PC-9 (cell line): ENCODE measurements at regions not wholly inside any gene's neighbourhood (a gene's known extent, or its start where the extent isn't known, plus 50 kb on each side); places are given as distances from the start of the nearest gene placed in this dataset.

Experiments
- BruUV-seq: library from RNA; stranded (reverse); fragments of 400-500 nt; replicated peaks from 2 replicates; lab custom pipeline; 2021; lab: Mats Ljungman, UMichigan
- CTCF ChIA-PET: fragments of 300-600 bp; sonication (Branson Sonifier 250); formaldehyde crosslinking; loops from one replicate; lab custom pipeline; 2022; ENCODE audit warnings: antibody characterized with exemption; lab: Charles Lee
- POLR2A ChIA-PET: fragments of 300-600 bp; sonication (Branson Sonifier 250); formaldehyde crosslinking; loops from one replicate; lab custom pipeline; 2022; ENCODE audit warnings: antibody characterized with exemption; ENCODE audit not compliant: unreplicated experiment; lab: Charles Lee
- DNase-seq, 2 experiments: peaks; one replicate each; pipeline versions ENCODE4 v3.0.0 to v3.0.0-alpha.2; 2015 to 2022; ENCODE audit warnings: mixed read lengths in 1 of 2
- H2AFZ ChIP-seq: fragments of 200-600 bp; sonication (generic); 2 replicates; pipeline ENCODE4 v1.8.1; 2017; ENCODE audit warnings: antibody characterized with exemption
- H3F3A ChIP-seq: fragments of 200-600 bp; sonication (generic); 2 replicates; pipeline ENCODE4 v1.8.1; 2017; ENCODE audit warnings: antibody characterized with exemption, mild to moderate bottlenecking, low read depth; ENCODE audit not compliant: insufficient read depth
- H3K27ac ChIP-seq: fragments of 200-600 bp; sonication (generic); 2 replicates; pipeline ENCODE4 v1.6.1; 2016; ENCODE audit warnings: mixed run types
- H3K27me3 ChIP-seq: fragments of 200-600 bp; sonication (generic); 2 replicates; pipeline ENCODE4 v1.6.1; 2016; ENCODE audit warnings: low read depth, mixed run types; ENCODE audit not compliant: insufficient read depth
- H3K36me3 ChIP-seq: fragments of 200-600 bp; sonication (generic); 2 replicates; pipeline ENCODE4 v1.6.1; 2016; ENCODE audit warnings: low read depth, mixed run types
- H3K4me1 ChIP-seq: fragments of 200-600 bp; sonication (generic); replicated peaks from 2 replicates; pipeline ENCODE4 v1.6.1; 2016; ENCODE audit warnings: mixed run types; ENCODE audit not compliant: insufficient read depth
- H3K4me2 ChIP-seq: fragments of 200-600 bp; sonication (generic); 2 replicates; pipeline ENCODE4 v1.6.1; 2017; ENCODE audit warnings: mixed run types
- H3K4me3 ChIP-seq: fragments of 200-600 bp; sonication (generic); 2 replicates; pipeline ENCODE4 v1.6.1; 2016; ENCODE audit warnings: mixed run types
- H3K79me2 ChIP-seq: fragments of 200-600 bp; sonication (generic); 2 replicates; pipeline ENCODE4 v1.6.1; 2017; ENCODE audit warnings: low read depth, mixed run types
- H3K9me2 ChIP-seq: fragments of 200-600 bp; sonication (generic); 2 replicates; pipeline ENCODE4 v1.8.1; 2017; ENCODE audit warnings: mild to moderate bottlenecking; ENCODE audit not compliant: insufficient read depth
- H3K9me3 ChIP-seq: fragments of 200-600 bp; sonication (generic); 2 replicates; pipeline ENCODE4 v1.8.1; 2016; ENCODE audit warnings: low read depth; ENCODE audit not compliant: insufficient read depth
- H4K20me1 ChIP-seq: fragments of 200-600 bp; sonication (generic); 2 replicates; pipeline ENCODE4 v1.8.1; 2017; ENCODE audit not compliant: insufficient read depth
- EZH2 ChIP-seq: fragments of 200-600 bp; sonication (generic); IDR thresholded peaks from 2 replicates; pipeline ENCODE4 v1.8.0; 2017; ENCODE audit warnings: antibody characterized with exemption, low read depth
- intact Hi-C: fragments of 100-400 bp; cut with micrococcal nuclease; formaldehyde crosslinking; loops from one replicate; pipeline ENCODE4 v1.10.0; 2022; ENCODE audit not compliant: unreplicated experiment
- TF ChIP-seq, protein P1 (sequence below): fragments of 200-600 bp; sonication (generic); conservative IDR thresholded peaks from 2 replicates; pipeline ENCODE4 v1.6.1; 2017; ENCODE audit warnings: mixed run types, antibody characterized with exemption, mild to moderate bottlenecking, moderate library complexity

- TF ChIP-seq, protein P1, sequence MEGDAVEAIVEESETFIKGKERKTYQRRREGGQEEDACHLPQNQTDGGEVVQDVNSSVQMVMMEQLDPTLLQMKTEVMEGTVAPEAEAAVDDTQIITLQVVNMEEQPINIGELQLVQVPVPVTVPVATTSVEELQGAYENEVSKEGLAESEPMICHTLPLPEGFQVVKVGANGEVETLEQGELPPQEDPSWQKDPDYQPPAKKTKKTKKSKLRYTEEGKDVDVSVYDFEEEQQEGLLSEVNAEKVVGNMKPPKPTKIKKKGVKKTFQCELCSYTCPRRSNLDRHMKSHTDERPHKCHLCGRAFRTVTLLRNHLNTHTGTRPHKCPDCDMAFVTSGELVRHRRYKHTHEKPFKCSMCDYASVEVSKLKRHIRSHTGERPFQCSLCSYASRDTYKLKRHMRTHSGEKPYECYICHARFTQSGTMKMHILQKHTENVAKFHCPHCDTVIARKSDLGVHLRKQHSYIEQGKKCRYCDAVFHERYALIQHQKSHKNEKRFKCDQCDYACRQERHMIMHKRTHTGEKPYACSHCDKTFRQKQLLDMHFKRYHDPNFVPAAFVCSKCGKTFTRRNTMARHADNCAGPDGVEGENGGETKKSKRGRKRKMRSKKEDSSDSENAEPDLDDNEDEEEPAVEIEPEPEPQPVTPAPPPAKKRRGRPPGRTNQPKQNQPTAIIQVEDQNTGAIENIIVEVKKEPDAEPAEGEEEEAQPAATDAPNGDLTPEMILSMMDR, result no peak
- no peak for TF ChIP-seq EZH2
- Histone ChIP-seq H3K4me2 (no peak overlapping the region), H2AFZ (no peak overlapping the region), H3K36me3 (no peaks in the 10 kb centered on the region), H3K27me3 (no peaks in the 10 kb centered on the region), H3K9me2 (no peaks in the 10 kb centered on the region), H3K4me1 (no peaks in the 10 kb centered on the region), H3K79me2 (no peaks in the 10 kb centered on the region), H3F3A (no peaks in the 10 kb centered on the region), H3K9me3 (no peaks in the 10 kb centered on the region), H3K4me3 (no peak overlapping the region), H3K27ac (no peak overlapping the region), H4K20me1 (no peaks in the 10 kb centered on the region)
- DNase-seq, result peak in 1 of 2 experiments; percentile 36
- intact Hi-C loops, result no loop called here
- POLR2A ChIA-PET, result interaction anchor here (0.7 kb wide), 1 partner anchor 673 kb away, joined by 4 read pairs; no protein-coding TSS in a partner anchor
- CTCF ChIA-PET, result no interaction called here
- no TSS peak for BruUV-seq
Observed at GRCh38 chr4:175540151-175540550, 271.9 kb downstream of the GPM6A start.

- no peak overlapping the region for H3K4me2 ChIP-seq
- H3K36me3 ChIP-seq, result no peaks in the 10 kb centered on the region
- H3K9me2 ChIP-seq, result no peaks in the 10 kb centered on the region
- H3K79me2 ChIP-seq, result no peaks in the 10 kb centered on the region
- no peaks in the 10 kb centered on the region for H3K4me1 ChIP-seq
- no peak overlapping the region for H3K4me3 ChIP-seq
- no peaks in the 10 kb centered on the region for H3F3A ChIP-seq
- H3K27me3 ChIP-seq, result no peaks in the 10 kb centered on the region
- H3K9me3 ChIP-seq, result no peaks in the 10 kb centered on the region
- ChIA-PET CTCF (no interaction called here), POLR2A (no interaction called here)
- DNase-seq, result no peak
- BruUV-seq, result no TSS peak
- TF ChIP-seq, protein P1, result no peak
- no peak for TF ChIP-seq EZH2
- H3K27ac ChIP-seq, result no peak overlapping the region
- no peak overlapping the region for H2AFZ ChIP-seq
- intact Hi-C loops, result no loop called here
- no peaks in the 10 kb centered on the region for H4K20me1 ChIP-seq
Observed at GRCh38 chr4:175540732-175541131, 271.3 kb downstream of the GPM6A start.

DNA sequence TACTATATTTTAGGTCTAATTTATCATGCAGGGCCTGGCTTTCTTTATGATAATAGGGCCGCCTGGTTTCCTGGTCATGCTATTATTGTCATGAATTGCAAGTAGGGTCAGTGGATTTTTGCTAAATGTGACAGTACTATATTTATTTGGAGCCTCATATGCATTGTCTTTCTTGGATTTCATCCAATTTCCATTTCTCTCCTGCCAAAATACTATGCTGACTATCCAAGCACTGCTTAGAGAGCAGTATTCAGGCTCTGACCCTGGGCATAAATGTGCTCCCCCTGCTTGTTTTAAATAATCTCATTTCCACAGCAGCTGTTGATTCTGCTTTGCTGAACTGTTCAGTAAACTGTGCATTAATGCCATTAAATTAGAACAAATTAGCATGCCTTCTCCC lies 269.3 kb downstream of the GPM6A start:
- Histone ChIP-seq H3K9me3 (no peaks in the 10 kb centered on the region), H3K4me3 (no peak overlapping the region), H3K27me3 (no peaks in the 10 kb centered on the region), H3K9me2 (no peaks in the 10 kb centered on the region), H2AFZ (no peak overlapping the region), H3K79me2 (no peaks in the 10 kb centered on the region), H3F3A (no peaks in the 10 kb centered on the region), H3K27ac (no peak overlapping the region), H4K20me1 (no peaks in the 10 kb centered on the region), H3K4me1 (no peaks in the 10 kb centered on the region), H3K36me3 (no peaks in the 10 kb centered on the region), H3K4me2 (no peak overlapping the region)
- TF ChIP-seq, protein P1, result no peak
- no peak for TF ChIP-seq EZH2
- no TSS peak for BruUV-seq
- no peak for DNase-seq
- POLR2A ChIA-PET, result no interaction called here
- intact Hi-C loops, result no loop called here
- CTCF ChIA-PET, result no interaction called here
